K562 (cell line): ENCODE measurements at regions not wholly inside any gene's neighbourhood (a gene's known extent, or its start where the extent isn't known, plus 50 kb on each side); places are given as distances from the start of the nearest gene placed in this dataset.
"Not testable (repeated sequence)": the region's sequence is repeated elsewhere in the genome, so short reads cannot be mapped to it uniquely, and the experiment has no call there.

ENCODE experiments used
- CEBPB ChIP-seq: fragments of 450-650 bp; IDR thresholded peaks from 2 replicates; pipeline ENCODE4 v1.6.1; 2016; ENCODE audit warnings: missing genetic modification characterization, missing compliant biosample characterization
- L3MBTL2 ChIP-seq: fragments of 450-650 bp; IDR thresholded peaks from 2 replicates; pipeline ENCODE4 v1.6.1; 2016; ENCODE audit warnings: mild to moderate bottlenecking, moderate library complexity
- MYC ChIP-seq, 2 experiments: fragments of 250-450 bp in 1 of 2; sonication (Bioruptor Pico) in 1 of 2; IDR thresholded peaks; 2 replicates each; pipeline versions ENCODE4 v1.5.1 to v1.6.1; 2012 to 2021; ENCODE audit warnings: low read depth in 2 of 2, borderline replicate concordance in 1 of 2, improper control_type of control experiment in 1 of 2, low read length in 1 of 2, mild to moderate bottlenecking in 1 of 2, moderate library complexity in 1 of 2
- TF ChIP-seq, protein P1 (sequence below): fragments of 450-650 bp; IDR thresholded peaks from 2 replicates; pipeline ENCODE4 v1.6.1; 2016; ENCODE audit warnings: mild to moderate bottlenecking, moderate library complexity
- TF ChIP-seq, protein P2 (sequence below), 2 experiments: fragments of 450-650 bp in 1 of 2; sonication (generic) in 1 of 2; formaldehyde crosslinking in 1 of 2; IDR thresholded peaks in 1 of 2; conservative IDR thresholded peaks in 1 of 2; 2 replicates each; pipeline versions ENCODE4 v1.6.1 to v1.8.1; 2016 to 2023; ENCODE audit warnings: mild to moderate bottlenecking in 2 of 2, moderate library complexity in 2 of 2, inconsistent platforms in 1 of 2, missing genetic modification reagents in 1 of 2
- TF ChIP-seq, protein P3 (sequence below), 3 experiments: fragments of 200-800 bp in 1 of 3; sonication (Bioruptor generic) in 1 of 3; sonication (generic) in 1 of 3; formaldehyde crosslinking in 1 of 3; IDR thresholded peaks; 2 replicates each; pipeline versions ENCODE4 v1.6.1 to v1.8.0; 2016 to 2022; ENCODE audit warnings: mild to moderate bottlenecking in 2 of 3, missing compliant biosample characterization in 2 of 3, missing genetic modification characterization in 2 of 3, missing genetic modification reagents in 1 of 3

DNA sequence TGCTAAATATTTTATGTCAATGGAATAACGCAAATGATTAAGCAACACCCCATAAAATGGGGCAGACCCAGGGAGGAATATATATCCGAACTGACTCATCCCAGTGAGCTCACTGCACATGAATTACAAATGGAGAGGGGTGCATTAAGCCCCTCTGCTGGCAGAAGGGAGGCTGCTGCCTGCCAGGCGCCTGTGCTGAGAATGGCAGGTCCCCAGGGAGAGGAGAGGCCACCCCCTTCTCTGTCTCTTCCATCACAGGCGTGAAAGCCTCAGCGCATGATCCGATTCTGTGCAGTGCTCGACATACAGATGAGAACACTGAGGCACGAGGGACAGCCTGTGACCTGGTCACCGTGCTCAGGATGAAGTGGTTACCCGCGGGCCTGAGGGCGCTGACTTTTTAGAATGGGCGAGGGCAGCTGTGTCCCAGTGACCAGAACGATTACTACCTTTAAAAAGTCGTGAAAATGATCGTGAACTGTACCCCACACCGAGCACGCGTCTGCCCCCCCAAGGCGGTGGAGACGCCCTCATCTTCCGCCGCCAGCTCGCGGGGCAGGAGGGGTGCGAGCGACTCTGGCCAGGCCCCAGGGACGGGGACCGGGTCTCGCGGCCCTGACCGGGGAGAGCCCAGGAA, 229.7 kb upstream of the FRG2C start (continued):
- TF ChIP-seq, protein P1, sequence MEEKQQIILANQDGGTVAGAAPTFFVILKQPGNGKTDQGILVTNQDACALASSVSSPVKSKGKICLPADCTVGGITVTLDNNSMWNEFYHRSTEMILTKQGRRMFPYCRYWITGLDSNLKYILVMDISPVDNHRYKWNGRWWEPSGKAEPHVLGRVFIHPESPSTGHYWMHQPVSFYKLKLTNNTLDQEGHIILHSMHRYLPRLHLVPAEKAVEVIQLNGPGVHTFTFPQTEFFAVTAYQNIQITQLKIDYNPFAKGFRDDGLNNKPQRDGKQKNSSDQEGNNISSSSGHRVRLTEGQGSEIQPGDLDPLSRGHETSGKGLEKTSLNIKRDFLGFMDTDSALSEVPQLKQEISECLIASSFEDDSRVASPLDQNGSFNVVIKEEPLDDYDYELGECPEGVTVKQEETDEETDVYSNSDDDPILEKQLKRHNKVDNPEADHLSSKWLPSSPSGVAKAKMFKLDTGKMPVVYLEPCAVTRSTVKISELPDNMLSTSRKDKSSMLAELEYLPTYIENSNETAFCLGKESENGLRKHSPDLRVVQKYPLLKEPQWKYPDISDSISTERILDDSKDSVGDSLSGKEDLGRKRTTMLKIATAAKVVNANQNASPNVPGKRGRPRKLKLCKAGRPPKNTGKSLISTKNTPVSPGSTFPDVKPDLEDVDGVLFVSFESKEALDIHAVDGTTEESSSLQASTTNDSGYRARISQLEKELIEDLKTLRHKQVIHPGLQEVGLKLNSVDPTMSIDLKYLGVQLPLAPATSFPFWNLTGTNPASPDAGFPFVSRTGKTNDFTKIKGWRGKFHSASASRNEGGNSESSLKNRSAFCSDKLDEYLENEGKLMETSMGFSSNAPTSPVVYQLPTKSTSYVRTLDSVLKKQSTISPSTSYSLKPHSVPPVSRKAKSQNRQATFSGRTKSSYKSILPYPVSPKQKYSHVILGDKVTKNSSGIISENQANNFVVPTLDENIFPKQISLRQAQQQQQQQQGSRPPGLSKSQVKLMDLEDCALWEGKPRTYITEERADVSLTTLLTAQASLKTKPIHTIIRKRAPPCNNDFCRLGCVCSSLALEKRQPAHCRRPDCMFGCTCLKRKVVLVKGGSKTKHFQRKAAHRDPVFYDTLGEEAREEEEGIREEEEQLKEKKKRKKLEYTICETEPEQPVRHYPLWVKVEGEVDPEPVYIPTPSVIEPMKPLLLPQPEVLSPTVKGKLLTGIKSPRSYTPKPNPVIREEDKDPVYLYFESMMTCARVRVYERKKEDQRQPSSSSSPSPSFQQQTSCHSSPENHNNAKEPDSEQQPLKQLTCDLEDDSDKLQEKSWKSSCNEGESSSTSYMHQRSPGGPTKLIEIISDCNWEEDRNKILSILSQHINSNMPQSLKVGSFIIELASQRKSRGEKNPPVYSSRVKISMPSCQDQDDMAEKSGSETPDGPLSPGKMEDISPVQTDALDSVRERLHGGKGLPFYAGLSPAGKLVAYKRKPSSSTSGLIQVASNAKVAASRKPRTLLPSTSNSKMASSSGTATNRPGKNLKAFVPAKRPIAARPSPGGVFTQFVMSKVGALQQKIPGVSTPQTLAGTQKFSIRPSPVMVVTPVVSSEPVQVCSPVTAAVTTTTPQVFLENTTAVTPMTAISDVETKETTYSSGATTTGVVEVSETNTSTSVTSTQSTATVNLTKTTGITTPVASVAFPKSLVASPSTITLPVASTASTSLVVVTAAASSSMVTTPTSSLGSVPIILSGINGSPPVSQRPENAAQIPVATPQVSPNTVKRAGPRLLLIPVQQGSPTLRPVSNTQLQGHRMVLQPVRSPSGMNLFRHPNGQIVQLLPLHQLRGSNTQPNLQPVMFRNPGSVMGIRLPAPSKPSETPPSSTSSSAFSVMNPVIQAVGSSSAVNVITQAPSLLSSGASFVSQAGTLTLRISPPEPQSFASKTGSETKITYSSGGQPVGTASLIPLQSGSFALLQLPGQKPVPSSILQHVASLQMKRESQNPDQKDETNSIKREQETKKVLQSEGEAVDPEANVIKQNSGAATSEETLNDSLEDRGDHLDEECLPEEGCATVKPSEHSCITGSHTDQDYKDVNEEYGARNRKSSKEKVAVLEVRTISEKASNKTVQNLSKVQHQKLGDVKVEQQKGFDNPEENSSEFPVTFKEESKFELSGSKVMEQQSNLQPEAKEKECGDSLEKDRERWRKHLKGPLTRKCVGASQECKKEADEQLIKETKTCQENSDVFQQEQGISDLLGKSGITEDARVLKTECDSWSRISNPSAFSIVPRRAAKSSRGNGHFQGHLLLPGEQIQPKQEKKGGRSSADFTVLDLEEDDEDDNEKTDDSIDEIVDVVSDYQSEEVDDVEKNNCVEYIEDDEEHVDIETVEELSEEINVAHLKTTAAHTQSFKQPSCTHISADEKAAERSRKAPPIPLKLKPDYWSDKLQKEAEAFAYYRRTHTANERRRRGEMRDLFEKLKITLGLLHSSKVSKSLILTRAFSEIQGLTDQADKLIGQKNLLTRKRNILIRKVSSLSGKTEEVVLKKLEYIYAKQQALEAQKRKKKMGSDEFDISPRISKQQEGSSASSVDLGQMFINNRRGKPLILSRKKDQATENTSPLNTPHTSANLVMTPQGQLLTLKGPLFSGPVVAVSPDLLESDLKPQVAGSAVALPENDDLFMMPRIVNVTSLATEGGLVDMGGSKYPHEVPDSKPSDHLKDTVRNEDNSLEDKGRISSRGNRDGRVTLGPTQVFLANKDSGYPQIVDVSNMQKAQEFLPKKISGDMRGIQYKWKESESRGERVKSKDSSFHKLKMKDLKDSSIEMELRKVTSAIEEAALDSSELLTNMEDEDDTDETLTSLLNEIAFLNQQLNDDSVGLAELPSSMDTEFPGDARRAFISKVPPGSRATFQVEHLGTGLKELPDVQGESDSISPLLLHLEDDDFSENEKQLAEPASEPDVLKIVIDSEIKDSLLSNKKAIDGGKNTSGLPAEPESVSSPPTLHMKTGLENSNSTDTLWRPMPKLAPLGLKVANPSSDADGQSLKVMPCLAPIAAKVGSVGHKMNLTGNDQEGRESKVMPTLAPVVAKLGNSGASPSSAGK = peak; percentile 56
- TF ChIP-seq L3MBTL2 = peak; percentile 18; the same call in 1 of the 2 replicates
- TF ChIP-seq, protein P2, sequence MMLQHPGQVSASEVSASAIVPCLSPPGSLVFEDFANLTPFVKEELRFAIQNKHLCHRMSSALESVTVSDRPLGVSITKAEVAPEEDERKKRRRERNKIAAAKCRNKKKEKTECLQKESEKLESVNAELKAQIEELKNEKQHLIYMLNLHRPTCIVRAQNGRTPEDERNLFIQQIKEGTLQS (IDR thresholded peaks at IDR 0.05) = peak; percentile 55
- TF ChIP-seq, protein P2 (CRISPR knock-in tag; conservative IDR thresholded peaks at IDR 0.05) = not testable (repeated sequence)
- TF ChIP-seq CEBPB (tag) = 0 out of 2 replicates have a peak, but pooled peaks have one; percentile 30
- 0 out of 2 replicates have a peak, but pooled peaks have one; percentile 18 for TF ChIP-seq MYC (IDR thresholded peaks at IDR 0.05; ENCODE audit: low read depth, low read length)
- TF ChIP-seq MYC (CRISPR knock-in tag; IDR thresholded peaks at IDR 0.05; ENCODE audit: borderline replicate concordance, low read depth) = not testable (repeated sequence)
- TF ChIP-seq, protein P3, sequence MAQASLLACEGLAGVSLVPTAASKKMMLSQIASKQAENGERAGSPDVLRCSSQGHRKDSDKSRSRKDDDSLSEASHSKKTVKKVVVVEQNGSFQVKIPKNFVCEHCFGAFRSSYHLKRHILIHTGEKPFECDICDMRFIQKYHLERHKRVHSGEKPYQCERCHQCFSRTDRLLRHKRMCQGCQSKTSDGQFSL (CRISPR knock-in tag; IDR thresholded peaks at IDR 0.05) = peak; percentile 85
- TF ChIP-seq, protein P3 (tag; IDR thresholded peaks at IDR 0.05) = not testable (repeated sequence)
- TF ChIP-seq, all 486 proteins: peak for 12; not testable (repeated sequence) for 474
